Neural crest cell (in vitro differentiated cells): ENCODE measurements at regions not wholly inside any gene's neighbourhood (a gene's known extent, or its start where the extent isn't known, plus 50 kb on each side); places are given as distances from the start of the nearest gene placed in this dataset.

Experiments used
- DNase-seq: peaks from one replicate; pipeline ENCODE4 v3.0.0; 2021; ENCODE audit warnings: low read depth, mixed read lengths, low spot score
- H3K27ac Mint-ChIP-seq: one replicate; pipeline ENCODE4 v1.8.0; 2021; ENCODE audit warnings: mild to moderate bottlenecking, mixed read lengths; ENCODE audit not compliant: unreplicated experiment
- H3K27me3 Mint-ChIP-seq: 2 replicates; pipeline ENCODE4 v1.8.0; 2021; ENCODE audit warnings: low read depth, mild to moderate bottlenecking, mixed read lengths
- H3K36me3 Mint-ChIP-seq: 2 replicates; pipeline ENCODE4 v1.8.0; 2021; ENCODE audit warnings: low read depth, mild to moderate bottlenecking, mixed read lengths
- H3K4me1 Mint-ChIP-seq: 2 replicates; pipeline ENCODE4 v1.8.0; 2021; ENCODE audit warnings: mixed read lengths
- H3K4me3 Mint-ChIP-seq: one replicate; pipeline ENCODE4 v1.8.0; 2021; ENCODE audit warnings: mild to moderate bottlenecking, mixed read lengths
- H3K9me3 Mint-ChIP-seq: 2 replicates; pipeline ENCODE4 v1.8.0; 2021; ENCODE audit warnings: mixed read lengths
- CTCF ChIP-seq: fragments of 200-600 bp; sonication (generic); conservative IDR thresholded peaks from 2 replicates; pipeline ENCODE4 v1.5.0; 2021; ENCODE audit warnings: antibody characterized with exemption, mild to moderate bottlenecking

GRCh38 chr2:14140009-14140550 is 492.4 kb upstream of the LRATD1 start:
- Mint-ChIP-seq H3K27ac (no peak overlapping the region), H3K4me3 (no peak overlapping the region), H3K27me3 (peaks cover 5% of the 10 kb centered on the region), H3K9me3 (no peaks in the 10 kb centered on the region), H3K4me1 (peaks cover 4% of the 10 kb centered on the region), H3K36me3 (no peaks in the 10 kb centered on the region)
- no peak for TF ChIP-seq CTCF
- DNase-seq, result no peak

- Mint-ChIP-seq H3K36me3 (no peaks in the 10 kb centered on the region), H3K9me3 (no peaks in the 10 kb centered on the region), H3K4me3 (no peak overlapping the region), H3K27me3 (peaks cover 5% of the 10 kb centered on the region), H3K27ac (no peak overlapping the region), H3K4me1 (no peaks in the 10 kb centered on the region)
- no peak for DNase-seq
- no peak for TF ChIP-seq CTCF
These were observed 489.1 kb upstream of the LRATD1 start for GRCh38 chr2:14143435-14143834.

- Mint-ChIP-seq H3K27me3 (no peaks in the 10 kb centered on the region), H3K27ac (no peak overlapping the region), H3K4me1 (no peaks in the 10 kb centered on the region), H3K36me3 (no peaks in the 10 kb centered on the region), H3K9me3 (no peaks in the 10 kb centered on the region), H3K4me3 (no peak overlapping the region)
- DNase-seq, result no peak
- TF ChIP-seq CTCF, result no peak
These were observed 484.3 kb upstream of the LRATD1 start for GRCh38 chr2:14148216-14148615.

GRCh38 chr2:14157816-14158215 is 474.7 kb upstream of the LRATD1 start:
- H3K27me3 Mint-ChIP-seq, result no peaks in the 10 kb centered on the region
- no peak for TF ChIP-seq CTCF

GRCh38 chr2:14180333-14180732 is 452.2 kb upstream of the LRATD1 start:
- Mint-ChIP-seq H3K4me3 (no peak overlapping the region), H3K27me3 (no peaks in the 10 kb centered on the region), H3K9me3 (no peaks in the 10 kb centered on the region), H3K4me1 (no peaks in the 10 kb centered on the region), H3K27ac (no peak overlapping the region), H3K36me3 (no peaks in the 10 kb centered on the region)
- no peak for TF ChIP-seq CTCF
- no peak for DNase-seq

More at GRCh38 chr2:14157816-14158215, 474.7 kb upstream of the LRATD1 start:
- Mint-ChIP-seq H3K27ac (no peak overlapping the region), H3K36me3 (no peaks in the 10 kb centered on the region), H3K4me3 (no peak overlapping the region), H3K4me1 (no peaks in the 10 kb centered on the region), H3K9me3 (no peaks in the 10 kb centered on the region)
- DNase-seq, result no peak
